Left lung (tissue), 4 donors: ENCODE measurements at regions not wholly inside any gene's neighbourhood (a gene's known extent, or its start where the extent isn't known, plus 50 kb on each side); places are given as distances from the start of the nearest gene placed in this dataset.

ENCODE experiments used
- ATAC-seq: fragments of 200-7000 bp; cut with Tn5 transposase; one replicate; pipeline ENCODE4 v1.9.1; 2020; ENCODE audit warnings: moderate library complexity
- DNase-seq, 4 donors: peaks; one replicate each; pipeline ENCODE4 v3.0.0-alpha.2; 2013 to 2020
- H3K27ac ChIP-seq, 2 donors: fragments of 200-600 bp; sonication (generic) in 1 of 2; one replicate each; pipeline versions ENCODE4 v1.5.0 to v1.8.0; 2020 to 2021
- H3K27me3 ChIP-seq, 2 donors: fragments of 200-600 bp; sonication (generic) in 1 of 2; one replicate each; pipeline versions ENCODE4 v1.5.0 to v1.8.0; 2020 to 2021
- H3K36me3 ChIP-seq, 2 donors: fragments of 200-600 bp; sonication (generic) in 1 of 2; one replicate each; pipeline versions ENCODE4 v1.5.0 to v1.8.0; 2020 to 2021
- H3K4me1 ChIP-seq, 2 donors: fragments of 200-600 bp; one replicate each; pipeline ENCODE4 v1.8.0; 2021
- H3K4me3 ChIP-seq, 2 donors: fragments of 200-600 bp; sonication (generic) in 1 of 2; one replicate each; pipeline versions ENCODE4 v1.5.0 to v1.8.0; 2020 to 2021; ENCODE audit warnings: mild to moderate bottlenecking in 1 of 2
- H3K9me3 ChIP-seq, 2 donors: fragments of 200-600 bp; sonication (generic) in 1 of 2; one replicate each; pipeline versions ENCODE4 v1.5.0 to v1.8.0; 2020 to 2021
- CTCF ChIP-seq, 2 donors: fragments of 200-600 bp; sonication (generic) in 1 of 2; IDR thresholded peaks; one replicate each; pipeline versions ENCODE4 v1.5.0 to v1.8.0; 2021; ENCODE audit warnings: antibody characterized with exemption in 2 of 2
- intact Hi-C, 2 donors: fragments of 100-400 bp; cut with DNase I; formaldehyde crosslinking; loops; one replicate each; pipeline versions ENCODE4 v1.11.2 to v1.14.2; 2022
- donor health status: DM: no; HTN: yes; CAD: no.
- donor health status: DM: no; HTN: no; CAD: no.

- Histone ChIP-seq H3K27me3 (no peaks in the 10 kb centered on the region), H3K4me3 (no peak overlapping the region), H3K9me3 (peaks cover 0 to 2% of the 10 kb centered on the region in 2 donors), H3K4me1 (no peaks in the 10 kb centered on the region), H3K36me3 (no peaks in the 10 kb centered on the region), H3K27ac (no peak overlapping the region)
- intact Hi-C loops, result no loop called here
- ATAC-seq, result no peak
- no peak for TF ChIP-seq CTCF (IDR thresholded peaks at IDR 0.05)
- DNase-seq, result no peak
Observed at GRCh38 chr6:117075218-117075617, 190.1 kb upstream of the VGLL2 start.

- Histone ChIP-seq H3K4me1 (no peaks in the 10 kb centered on the region), H3K27ac (no peak overlapping the region), H3K27me3 (no peaks in the 10 kb centered on the region), H3K36me3 (no peaks in the 10 kb centered on the region), H3K9me3 (peaks cover 0 to 2% of the 10 kb centered on the region in 2 donors), H3K4me3 (no peak overlapping the region)
- DNase-seq (no peak), ATAC-seq (no peak)
- TF ChIP-seq CTCF (IDR thresholded peaks at IDR 0.05), result no peak
- intact Hi-C loops, result no loop called here
Observed at GRCh38 chr6:117076076-117076475, 189.3 kb upstream of the VGLL2 start.

- Histone ChIP-seq H3K4me3 (no peak overlapping the region), H3K27me3 (no peaks in the 10 kb centered on the region), H3K4me1 (no peaks in the 10 kb centered on the region), H3K27ac (no peak overlapping the region), H3K36me3 (no peaks in the 10 kb centered on the region), H3K9me3 (peaks cover 0 to 6% of the 10 kb centered on the region in 2 donors)
- no peak for ATAC-seq
- DNase-seq, result no peak
- intact Hi-C loops, result no loop called here
- TF ChIP-seq CTCF (IDR thresholded peaks at IDR 0.05), result no peak
Observed at GRCh38 chr6:117077300-117077699, 188.1 kb upstream of the VGLL2 start.

- Histone ChIP-seq H3K4me3 (no peak overlapping the region), H3K36me3 (no peaks in the 10 kb centered on the region), H3K4me1 (no peaks in the 10 kb centered on the region), H3K27ac (no peak overlapping the region), H3K27me3 (no peaks in the 10 kb centered on the region), H3K9me3 (peaks cover 0 to 6% of the 10 kb centered on the region in 2 donors)
- TF ChIP-seq CTCF (IDR thresholded peaks at IDR 0.05), result no peak
- no peak for ATAC-seq
- intact Hi-C loops, result no loop called here
- no peak for DNase-seq
Observed at GRCh38 chr6:117078624-117079023, 186.7 kb upstream of the VGLL2 start.

GRCh38 chr6:117079951-117080350, 185.4 kb upstream of the VGLL2 start:
- intact Hi-C loops, result no loop called here
- peaks cover 0 to 6% of the 10 kb centered on the region in 2 donors for H3K9me3 ChIP-seq
- no peak overlapping the region for H3K27ac ChIP-seq
- no peak overlapping the region for H3K4me3 ChIP-seq
- no peaks in the 10 kb centered on the region for H3K27me3 ChIP-seq
- H3K4me1 ChIP-seq, result no peaks in the 10 kb centered on the region
- no peak for ATAC-seq
- H3K36me3 ChIP-seq, result no peaks in the 10 kb centered on the region
- no peak for TF ChIP-seq CTCF (IDR thresholded peaks at IDR 0.05)
- DNase-seq, result no peak
